SKM-1 treated with dmso at 0.1 percent for 144 hours (cell line): ENCODE measurements at regions not wholly inside any gene's neighbourhood (a gene's known extent, or its start where the extent isn't known, plus 50 kb on each side); places are given as distances from the start of the nearest gene placed in this dataset.
A peak's percentile ranks its signal among the peaks of the same experiment; 100 is the strongest.
"Not testable (repeated sequence)": the region's sequence is repeated elsewhere in the genome, so short reads cannot be mapped to it uniquely, and the experiment has no call there.

Experiments
- DNase-seq: peaks from one replicate; lab custom pipeline; 2025; ENCODE audit not compliant: unreplicated experiment; lab: John Stamatoyannopoulos, UW

GRCh38 chr5:101532430-101532829 is 629.3 kb upstream of the ST8SIA4 start:
- DNase-seq, result no peak

GRCh38 chr5:101531026-101531425 is 627.9 kb upstream of the ST8SIA4 start:
- peak; percentile 89 for DNase-seq

- not testable (repeated sequence) for DNase-seq
These were observed 626.0 kb upstream of the ST8SIA4 start for GRCh38 chr5:101529094-101529493.

GRCh38 chr5:101520417-101520816 is 617.3 kb upstream of the ST8SIA4 start:
- DNase-seq, result no peak

- DNase-seq, result no peak
These were observed 614.7 kb upstream of the ST8SIA4 start for GRCh38 chr5:101517795-101518194.

GRCh38 chr5:101515721-101516120 is 612.6 kb upstream of the ST8SIA4 start:
- no peak for DNase-seq

GRCh38 chr5:101505891-101506570 is 602.9 kb upstream of the ST8SIA4 start:
- DNase-seq, result no peak

- DNase-seq, result no peak
These were observed 579.8 kb upstream of the ST8SIA4 start for GRCh38 chr5:101482931-101483330.

GRCh38 chr5:101473483-101473882 is 570.4 kb upstream of the ST8SIA4 start:
- no peak for DNase-seq

- no peak for DNase-seq
These were observed 558.4 kb upstream of the ST8SIA4 start for GRCh38 chr5:101461455-101461854.

- no peak for DNase-seq
These were observed 555.5 kb upstream of the ST8SIA4 start for GRCh38 chr5:101458587-101458986.

- no peak for DNase-seq
These were observed 552.8 kb upstream of the ST8SIA4 start for GRCh38 chr5:101455851-101456250.

GRCh38 chr5:101455048-101455447 is 552.0 kb upstream of the ST8SIA4 start:
- no peak for DNase-seq

GRCh38 chr5:101442281-101442680 is 539.2 kb upstream of the ST8SIA4 start:
- not testable (repeated sequence) for DNase-seq

- DNase-seq, result no peak
These were observed 537.1 kb upstream of the ST8SIA4 start for GRCh38 chr5:101440173-101440572.

GRCh38 chr5:101437351-101437750 is 534.3 kb upstream of the ST8SIA4 start:
- DNase-seq, result no peak

- DNase-seq, result no peak
These were observed 532.7 kb upstream of the ST8SIA4 start for GRCh38 chr5:101435768-101436167.

GRCh38 chr5:101431201-101431600 is 528.1 kb upstream of the ST8SIA4 start:
- no peak for DNase-seq

GRCh38 chr5:101430551-101430950 is 527.5 kb upstream of the ST8SIA4 start:
- DNase-seq, result no peak

- DNase-seq, result no peak
These were observed 526.2 kb upstream of the ST8SIA4 start for GRCh38 chr5:101429241-101429640.

- no peak for DNase-seq
These were observed 522.3 kb upstream of the ST8SIA4 start for GRCh38 chr5:101425339-101425859.

GRCh38 chr5:101424530-101425175 is 521.6 kb upstream of the ST8SIA4 start:
- no peak for DNase-seq

GRCh38 chr5:101418713-101419118 is 515.6 kb upstream of the ST8SIA4 start:
- DNase-seq, result no peak
